GM23338 (cell line): ENCODE measurements at regions not wholly inside any gene's neighbourhood (a gene's known extent, or its start where the extent isn't known, plus 50 kb on each side); places are given as distances from the start of the nearest gene placed in this dataset.

Source experiments
- ATAC-seq: fragments of 200-7000 bp; cut with Tn5 transposase; 3 replicates; pipeline ENCODE4 v1.9.1; 2020
- DNase-seq: peaks from one replicate; pipeline ENCODE4 v3.0.0-alpha.2; 2015; ENCODE audit warnings: low spot score
- H2AFZ ChIP-seq: fragments of 200-600 bp; sonication (generic); 2 replicates; pipeline ENCODE4 v1.8.0; 2016; ENCODE audit warnings: antibody characterized with exemption, mild to moderate bottlenecking, moderate library complexity
- H3F3A ChIP-seq: fragments of 200-600 bp; sonication (generic); replicated peaks from 2 replicates; pipeline ENCODE4 v1.8.0; 2017; ENCODE audit warnings: antibody characterized with exemption, mixed run types, low read depth
- H3K27ac ChIP-seq: fragments of 200-600 bp; sonication (generic); 2 replicates; pipeline ENCODE4 v1.6.1; 2016; ENCODE audit warnings: low read depth
- H3K27me3 ChIP-seq: fragments of 200-600 bp; sonication (generic); 2 replicates; pipeline ENCODE4 v1.8.0; 2016; ENCODE audit warnings: mild to moderate bottlenecking, mixed run types, moderate library complexity; ENCODE audit not compliant: insufficient read depth
- H3K36me3 ChIP-seq: fragments of 200-600 bp; sonication (generic); 2 replicates; pipeline ENCODE4 v1.8.0; 2016; ENCODE audit warnings: mild to moderate bottlenecking; ENCODE audit not compliant: insufficient read depth
- H3K4me1 ChIP-seq: fragments of 200-600 bp; sonication (generic); 2 replicates; pipeline ENCODE4 v1.8.0; 2016; ENCODE audit warnings: mild to moderate bottlenecking, moderate library complexity; ENCODE audit not compliant: insufficient read depth
- H3K4me2 ChIP-seq: fragments of 200-600 bp; sonication (generic); 2 replicates; pipeline ENCODE4 v1.7.1; 2017; ENCODE audit warnings: mixed run types
- H3K4me3 ChIP-seq: fragments of 200-600 bp; sonication (generic); 2 replicates; pipeline ENCODE4 v1.6.1; 2016; ENCODE audit warnings: mixed run types
- H3K79me2 ChIP-seq: fragments of 200-600 bp; sonication (generic); replicated peaks from 2 replicates; pipeline ENCODE4 v1.8.0; 2017; ENCODE audit warnings: mild to moderate bottlenecking; ENCODE audit not compliant: insufficient read depth
- H3K9me2 ChIP-seq: fragments of 200-600 bp; sonication (generic); 2 replicates; pipeline ENCODE4 v1.8.0; 2017; ENCODE audit not compliant: insufficient read depth
- H4K20me1 ChIP-seq: fragments of 200-600 bp; sonication (generic); replicated peaks from 2 replicates; pipeline ENCODE4 v1.8.0; 2017; ENCODE audit warnings: mild to moderate bottlenecking; ENCODE audit not compliant: insufficient read depth
- H3K27ac Mint-ChIP-seq: 2 replicates; pipeline ENCODE4 v1.8.0; 2020; ENCODE audit warnings: inconsistent platforms, mild to moderate bottlenecking, moderate library complexity, mixed read lengths
- H3K27me3 Mint-ChIP-seq: 3 replicates; pipeline ENCODE4 v1.8.0; 2022; ENCODE audit warnings: low read depth, mild to moderate bottlenecking, moderate library complexity, mixed read lengths, inconsistent platforms; ENCODE audit not compliant: insufficient read depth, poor library complexity
- H3K36me3 Mint-ChIP-seq: 3 replicates; pipeline ENCODE4 v1.8.0; 2021; ENCODE audit warnings: low read depth, mild to moderate bottlenecking, inconsistent platforms, moderate library complexity, mixed read lengths
- H3K4me1 Mint-ChIP-seq: 3 replicates; pipeline ENCODE4 v1.8.0; 2020; ENCODE audit warnings: mild to moderate bottlenecking, inconsistent platforms, mixed read lengths
- H3K4me3 Mint-ChIP-seq: 3 replicates; pipeline ENCODE4 v1.8.0; 2021; ENCODE audit warnings: moderate library complexity, mild to moderate bottlenecking, inconsistent platforms, mixed read lengths
- H3K9me3 Mint-ChIP-seq: 3 replicates; pipeline ENCODE4 v1.8.0; 2020; ENCODE audit warnings: moderate library complexity, mild to moderate bottlenecking, inconsistent platforms, mixed read lengths
- CREB1 ChIP-seq: fragments of 250-450 bp; sonication (Bioruptor Pico); IDR thresholded peaks from 2 replicates; pipeline ENCODE4 v1.5.0; 2020; ENCODE audit warnings: low read depth, mild to moderate bottlenecking, moderate library complexity
- CTCF ChIP-seq, 2 experiments: fragments of 200-600 bp in 1 of 2; sonication (generic) in 1 of 2; conservative IDR thresholded peaks; 2 replicates each; pipeline versions ENCODE4 v1.5.1 to v1.6.1; 2016 to 2017; ENCODE audit warnings: antibody characterized with exemption in 2 of 2, low read depth in 2 of 2, mild to moderate bottlenecking in 2 of 2, moderate library complexity in 1 of 2
- EZH2 ChIP-seq: fragments of 200-600 bp; sonication (generic); IDR thresholded peaks from one replicate; pipeline ENCODE4 v1.8.0; 2017; ENCODE audit warnings: antibody characterized with exemption, mild to moderate bottlenecking, low read depth; ENCODE audit not compliant: unreplicated experiment
- EZH2phosphoT487 ChIP-seq: fragments of 200-600 bp; sonication (generic); IDR thresholded peaks from one replicate; pipeline ENCODE4 v1.8.1; 2018; ENCODE audit warnings: antibody characterized with exemption; ENCODE audit not compliant: unreplicated experiment
- JUNB ChIP-seq: IDR thresholded peaks from one replicate; pipeline ENCODE4 v1.6.1; 2016; ENCODE audit warnings: antibody characterized with exemption; ENCODE audit not compliant: unreplicated experiment
- NANOG ChIP-seq: IDR thresholded peaks from 2 replicates; pipeline ENCODE4 v1.6.1; 2016; ENCODE audit warnings: antibody characterized with exemption, borderline replicate concordance
- POLR2AphosphoS5 ChIP-seq: IDR thresholded peaks from 2 replicates; pipeline ENCODE4 v1.6.1; 2016; ENCODE audit warnings: antibody characterized with exemption, low read depth
- STAT1 ChIP-seq: IDR thresholded peaks from one replicate; pipeline ENCODE4 v1.6.1; 2016; ENCODE audit warnings: antibody characterized with exemption; ENCODE audit not compliant: unreplicated experiment
- ZNF114 ChIP-seq: fragments of 250-450 bp; sonication (Bioruptor Pico); IDR thresholded peaks from 2 replicates; pipeline ENCODE4 v1.5.0; 2020; ENCODE audit warnings: mild to moderate bottlenecking, moderate library complexity
- ZNF331 ChIP-seq: fragments of 250-450 bp; sonication (Bioruptor Pico); IDR thresholded peaks from 2 replicates; pipeline ENCODE4 v1.5.0; 2020; ENCODE audit warnings: low read depth, mild to moderate bottlenecking, moderate library complexity
- TF ChIP-seq, protein P1 (sequence below): IDR thresholded peaks from one replicate; pipeline ENCODE4 v1.6.1; 2018; ENCODE audit warnings: antibody characterized with exemption; ENCODE audit not compliant: unreplicated experiment
- TF ChIP-seq, protein P2 (sequence below): IDR thresholded peaks from 2 replicates; pipeline ENCODE4 v1.6.1; 2016; ENCODE audit warnings: antibody characterized with exemption
- TF ChIP-seq, protein P3 (sequence below): fragments of 250-450 bp; sonication (Bioruptor Pico); IDR thresholded peaks from 2 replicates; pipeline ENCODE4 v1.5.0; 2020; ENCODE audit warnings: mild to moderate bottlenecking, moderate library complexity

- no peak overlapping the region for H3K27ac Mint-ChIP-seq
- H3K79me2 ChIP-seq = no peaks in the 10 kb centered on the region
- H3K4me3 ChIP-seq = no peak overlapping the region
- ATAC-seq (no peak), DNase-seq (no peak)
- peaks cover 5% of the 10 kb centered on the region for H3K27me3 Mint-ChIP-seq
- H3K4me1 ChIP-seq = peaks cover 3% of the 10 kb centered on the region; the same call in 1 of the 2 replicates
- no peaks in the 10 kb centered on the region for H3K9me3 Mint-ChIP-seq
- TF ChIP-seq, protein P1, sequence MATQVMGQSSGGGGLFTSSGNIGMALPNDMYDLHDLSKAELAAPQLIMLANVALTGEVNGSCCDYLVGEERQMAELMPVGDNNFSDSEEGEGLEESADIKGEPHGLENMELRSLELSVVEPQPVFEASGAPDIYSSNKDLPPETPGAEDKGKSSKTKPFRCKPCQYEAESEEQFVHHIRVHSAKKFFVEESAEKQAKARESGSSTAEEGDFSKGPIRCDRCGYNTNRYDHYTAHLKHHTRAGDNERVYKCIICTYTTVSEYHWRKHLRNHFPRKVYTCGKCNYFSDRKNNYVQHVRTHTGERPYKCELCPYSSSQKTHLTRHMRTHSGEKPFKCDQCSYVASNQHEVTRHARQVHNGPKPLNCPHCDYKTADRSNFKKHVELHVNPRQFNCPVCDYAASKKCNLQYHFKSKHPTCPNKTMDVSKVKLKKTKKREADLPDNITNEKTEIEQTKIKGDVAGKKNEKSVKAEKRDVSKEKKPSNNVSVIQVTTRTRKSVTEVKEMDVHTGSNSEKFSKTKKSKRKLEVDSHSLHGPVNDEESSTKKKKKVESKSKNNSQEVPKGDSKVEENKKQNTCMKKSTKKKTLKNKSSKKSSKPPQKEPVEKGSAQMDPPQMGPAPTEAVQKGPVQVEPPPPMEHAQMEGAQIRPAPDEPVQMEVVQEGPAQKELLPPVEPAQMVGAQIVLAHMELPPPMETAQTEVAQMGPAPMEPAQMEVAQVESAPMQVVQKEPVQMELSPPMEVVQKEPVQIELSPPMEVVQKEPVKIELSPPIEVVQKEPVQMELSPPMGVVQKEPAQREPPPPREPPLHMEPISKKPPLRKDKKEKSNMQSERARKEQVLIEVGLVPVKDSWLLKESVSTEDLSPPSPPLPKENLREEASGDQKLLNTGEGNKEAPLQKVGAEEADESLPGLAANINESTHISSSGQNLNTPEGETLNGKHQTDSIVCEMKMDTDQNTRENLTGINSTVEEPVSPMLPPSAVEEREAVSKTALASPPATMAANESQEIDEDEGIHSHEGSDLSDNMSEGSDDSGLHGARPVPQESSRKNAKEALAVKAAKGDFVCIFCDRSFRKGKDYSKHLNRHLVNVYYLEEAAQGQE = no peak
- TF ChIP-seq, protein P2, sequence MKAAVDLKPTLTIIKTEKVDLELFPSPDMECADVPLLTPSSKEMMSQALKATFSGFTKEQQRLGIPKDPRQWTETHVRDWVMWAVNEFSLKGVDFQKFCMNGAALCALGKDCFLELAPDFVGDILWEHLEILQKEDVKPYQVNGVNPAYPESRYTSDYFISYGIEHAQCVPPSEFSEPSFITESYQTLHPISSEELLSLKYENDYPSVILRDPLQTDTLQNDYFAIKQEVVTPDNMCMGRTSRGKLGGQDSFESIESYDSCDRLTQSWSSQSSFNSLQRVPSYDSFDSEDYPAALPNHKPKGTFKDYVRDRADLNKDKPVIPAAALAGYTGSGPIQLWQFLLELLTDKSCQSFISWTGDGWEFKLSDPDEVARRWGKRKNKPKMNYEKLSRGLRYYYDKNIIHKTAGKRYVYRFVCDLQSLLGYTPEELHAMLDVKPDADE = no peak
- TF ChIP-seq, protein P3, sequence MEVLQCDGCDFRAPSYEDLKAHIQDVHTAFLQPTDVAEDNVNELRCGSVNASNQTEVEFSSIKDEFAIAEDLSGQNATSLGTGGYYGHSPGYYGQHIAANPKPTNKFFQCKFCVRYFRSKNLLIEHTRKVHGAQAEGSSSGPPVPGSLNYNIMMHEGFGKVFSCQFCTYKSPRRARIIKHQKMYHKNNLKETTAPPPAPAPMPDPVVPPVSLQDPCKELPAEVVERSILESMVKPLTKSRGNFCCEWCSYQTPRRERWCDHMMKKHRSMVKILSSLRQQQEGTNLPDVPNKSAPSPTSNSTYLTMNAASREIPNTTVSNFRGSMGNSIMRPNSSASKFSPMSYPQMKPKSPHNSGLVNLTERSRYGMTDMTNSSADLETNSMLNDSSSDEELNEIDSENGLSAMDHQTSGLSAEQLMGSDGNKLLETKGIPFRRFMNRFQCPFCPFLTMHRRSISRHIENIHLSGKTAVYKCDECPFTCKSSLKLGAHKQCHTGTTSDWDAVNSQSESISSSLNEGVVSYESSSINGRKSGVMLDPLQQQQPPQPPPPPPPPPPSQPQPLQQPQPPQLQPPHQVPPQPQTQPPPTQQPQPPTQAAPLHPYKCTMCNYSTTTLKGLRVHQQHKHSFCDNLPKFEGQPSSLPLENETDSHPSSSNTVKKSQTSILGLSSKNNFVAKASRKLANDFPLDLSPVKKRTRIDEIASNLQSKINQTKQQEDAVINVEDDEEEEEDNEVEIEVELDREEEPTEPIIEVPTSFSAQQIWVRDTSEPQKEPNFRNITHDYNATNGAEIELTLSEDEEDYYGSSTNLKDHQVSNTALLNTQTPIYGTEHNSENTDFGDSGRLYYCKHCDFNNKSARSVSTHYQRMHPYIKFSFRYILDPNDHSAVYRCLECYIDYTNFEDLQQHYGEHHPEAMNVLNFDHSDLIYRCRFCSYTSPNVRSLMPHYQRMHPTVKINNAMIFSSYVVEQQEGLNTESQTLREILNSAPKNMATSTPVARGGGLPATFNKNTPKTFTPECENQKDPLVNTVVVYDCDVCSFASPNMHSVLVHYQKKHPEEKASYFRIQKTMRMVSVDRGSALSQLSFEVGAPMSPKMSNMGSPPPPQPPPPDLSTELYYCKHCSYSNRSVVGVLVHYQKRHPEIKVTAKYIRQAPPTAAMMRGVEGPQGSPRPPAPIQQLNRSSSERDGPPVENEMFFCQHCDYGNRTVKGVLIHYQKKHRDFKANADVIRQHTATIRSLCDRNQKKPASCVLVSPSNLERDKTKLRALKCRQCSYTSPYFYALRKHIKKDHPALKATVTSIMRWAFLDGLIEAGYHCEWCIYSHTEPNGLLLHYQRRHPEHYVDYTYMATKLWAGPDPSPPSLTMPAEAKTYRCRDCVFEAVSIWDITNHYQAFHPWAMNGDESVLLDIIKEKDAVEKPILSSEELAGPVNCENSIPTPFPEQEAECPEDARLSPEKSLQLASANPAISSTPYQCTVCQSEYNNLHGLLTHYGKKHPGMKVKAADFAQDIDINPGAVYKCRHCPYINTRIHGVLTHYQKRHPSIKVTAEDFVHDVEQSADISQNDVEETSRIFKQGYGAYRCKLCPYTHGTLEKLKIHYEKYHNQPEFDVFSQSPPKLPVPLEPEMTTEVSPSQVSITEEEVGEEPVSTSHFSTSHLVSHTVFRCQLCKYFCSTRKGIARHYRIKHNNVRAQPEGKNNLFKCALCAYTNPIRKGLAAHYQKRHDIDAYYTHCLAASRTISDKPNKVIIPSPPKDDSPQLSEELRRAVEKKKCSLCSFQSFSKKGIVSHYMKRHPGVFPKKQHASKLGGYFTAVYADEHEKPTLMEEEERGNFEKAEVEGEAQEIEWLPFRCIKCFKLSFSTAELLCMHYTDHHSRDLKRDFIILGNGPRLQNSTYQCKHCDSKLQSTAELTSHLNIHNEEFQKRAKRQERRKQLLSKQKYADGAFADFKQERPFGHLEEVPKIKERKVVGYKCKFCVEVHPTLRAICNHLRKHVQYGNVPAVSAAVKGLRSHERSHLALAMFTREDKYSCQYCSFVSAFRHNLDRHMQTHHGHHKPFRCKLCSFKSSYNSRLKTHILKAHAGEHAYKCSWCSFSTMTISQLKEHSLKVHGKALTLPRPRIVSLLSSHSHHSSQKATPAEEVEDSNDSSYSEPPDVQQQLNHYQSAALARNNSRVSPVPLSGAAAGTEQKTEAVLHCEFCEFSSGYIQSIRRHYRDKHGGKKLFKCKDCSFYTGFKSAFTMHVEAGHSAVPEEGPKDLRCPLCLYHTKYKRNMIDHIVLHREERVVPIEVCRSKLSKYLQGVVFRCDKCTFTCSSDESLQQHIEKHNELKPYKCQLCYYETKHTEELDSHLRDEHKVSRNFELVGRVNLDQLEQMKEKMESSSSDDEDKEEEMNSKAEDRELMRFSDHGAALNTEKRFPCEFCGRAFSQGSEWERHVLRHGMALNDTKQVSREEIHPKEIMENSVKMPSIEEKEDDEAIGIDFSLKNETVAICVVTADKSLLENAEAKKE = no peak
- TF ChIP-seq CTCF (conservative IDR thresholded peaks at IDR 0.05; ENCODE audit: low read depth in 2 of 2) (no peak), EZH2 (no peak), EZH2phosphoT487 (no peak), STAT1 (no peak), JUNB (no peak), POLR2AphosphoS5 (no peak), ZNF114 (no peak), CREB1 (CRISPR knock-in tag) (no peak), ZNF331 (CRISPR knock-in tag) (no peak), NANOG (no peak)
- H4K20me1 ChIP-seq = no peaks in the 10 kb centered on the region
- H3K4me2 ChIP-seq = no peak overlapping the region
- H3K9me2 ChIP-seq = no peaks in the 10 kb centered on the region; the same call in 1 of the 2 replicates
- no peak overlapping the region for H3K4me3 Mint-ChIP-seq
- H3K36me3 Mint-ChIP-seq = no peaks in the 10 kb centered on the region
- H2AFZ ChIP-seq = no peak overlapping the region
- H3K4me1 Mint-ChIP-seq = peaks cover 16% of the 10 kb centered on the region
- H3F3A ChIP-seq = no peaks in the 10 kb centered on the region
- H3K27me3 ChIP-seq = no peaks in the 10 kb centered on the region
- no peaks in the 10 kb centered on the region for H3K36me3 ChIP-seq
- no peak overlapping the region for H3K27ac ChIP-seq
These were observed 93.1 kb downstream of the SALL1 start for GRCh38 chr16:51057969-51058337.
